NCI-H128 (cell line): ENCODE measurements at regions not wholly inside any gene's neighbourhood (a gene's known extent, or its start where the extent isn't known, plus 50 kb on each side); places are given as distances from the start of the nearest gene placed in this dataset.

ENCODE experiments used
- DNase-seq: peaks from one replicate; lab custom pipeline; 2025; ENCODE audit not compliant: unreplicated experiment; lab: John Stamatoyannopoulos, UW

- DNase-seq, result no peak
Observed at GRCh38 chr7:110336423-110336822, 754.5 kb upstream of the LRRN3 start.

- DNase-seq, result no peak
Observed at GRCh38 chr7:110337646-110338045, 753.3 kb upstream of the LRRN3 start.

- no peak for DNase-seq
Observed at GRCh38 chr7:110347081-110347480, 743.8 kb upstream of the LRRN3 start.

- no peak for DNase-seq
Observed at GRCh38 chr7:110356438-110356837, 734.5 kb upstream of the LRRN3 start.

GRCh38 chr7:110358028-110358427 lies 732.9 kb upstream of the LRRN3 start:
- no peak for DNase-seq

- no peak for DNase-seq
Observed at GRCh38 chr7:110371709-110372108, 719.2 kb upstream of the LRRN3 start.

- DNase-seq, result no peak
Observed at GRCh38 chr7:110372685-110373084, 718.2 kb upstream of the LRRN3 start.

- no peak for DNase-seq
Observed at GRCh38 chr7:110373416-110373815, 717.5 kb upstream of the LRRN3 start.

GRCh38 chr7:110373859-110374258 lies 717.1 kb upstream of the LRRN3 start:
- DNase-seq, result no peak

- no peak for DNase-seq
Observed at GRCh38 chr7:110375068-110375467, 715.9 kb upstream of the LRRN3 start.

- no peak for DNase-seq
Observed at GRCh38 chr7:110382736-110383135, 708.2 kb upstream of the LRRN3 start.

- DNase-seq, result no peak
Observed at GRCh38 chr7:110386006-110386405, 704.9 kb upstream of the LRRN3 start.

GRCh38 chr7:110386913-110387312 lies 704.0 kb upstream of the LRRN3 start:
- no peak for DNase-seq

GRCh38 chr7:110387689-110388088 lies 703.2 kb upstream of the LRRN3 start:
- no peak for DNase-seq

GRCh38 chr7:110388457-110388856 lies 702.5 kb upstream of the LRRN3 start:
- DNase-seq, result no peak

GRCh38 chr7:110396021-110396420 lies 694.9 kb upstream of the LRRN3 start:
- no peak for DNase-seq

GRCh38 chr7:110397927-110398660 lies 692.8 kb upstream of the LRRN3 start:
- DNase-seq, result no peak

GRCh38 chr7:110399421-110399820 lies 691.5 kb upstream of the LRRN3 start:
- no peak for DNase-seq

- no peak for DNase-seq
Observed at GRCh38 chr7:110400411-110400810, 690.5 kb upstream of the LRRN3 start.

- no peak for DNase-seq
Observed at GRCh38 chr7:110407242-110407641, 683.7 kb upstream of the LRRN3 start.

- no peak for DNase-seq
Observed at GRCh38 chr7:110407706-110408105, 683.2 kb upstream of the LRRN3 start.

GRCh38 chr7:110412614-110413013 lies 678.3 kb upstream of the LRRN3 start:
- no peak for DNase-seq

- DNase-seq, result no peak
Observed at GRCh38 chr7:110413038-110413437, 677.9 kb upstream of the LRRN3 start.
